GM19452 (cell line): ENCODE measurements at regions not wholly inside any gene's neighbourhood (a gene's known extent, or its start where the extent isn't known, plus 50 kb on each side); places are given as distances from the start of the nearest gene placed in this dataset.
"Not testable (repeated sequence)": the region's sequence is repeated elsewhere in the genome, so short reads cannot be mapped to it uniquely, and the experiment has no call there.

ENCODE experiments used
- ATAC-seq: cut with Tn5 transposase; IDR thresholded peaks from one replicate; pipeline ENCODE4 v1.9.1; 2021; ENCODE audit not compliant: unreplicated experiment

DNA sequence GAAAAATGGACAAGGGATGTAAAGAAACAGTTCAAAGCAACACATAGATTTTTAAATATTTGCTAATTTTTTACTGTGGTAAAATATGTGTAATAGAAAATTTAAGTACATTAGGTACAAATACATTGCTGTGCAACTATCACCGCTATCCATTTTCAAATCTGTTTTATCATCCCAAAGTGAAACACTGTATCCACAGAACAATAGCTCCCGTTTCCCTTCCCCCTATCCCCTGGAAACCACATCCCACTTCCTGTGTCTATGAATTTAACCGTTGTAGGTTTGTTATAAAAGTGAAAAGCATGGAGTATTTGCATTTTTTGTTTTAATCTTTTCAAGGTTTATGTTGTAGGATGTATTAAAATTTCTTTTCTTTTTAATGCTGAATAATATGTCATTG is 152.9 kb upstream of the HSFY1 start:
- not testable (repeated sequence) for ATAC-seq

- ATAC-seq: not testable (repeated sequence)
Measured at GRCh38 chrY:18420846-18421245, 125.7 kb upstream of the HSFY1 start.

GRCh38 chrY:18421457-18421856 is 125.1 kb upstream of the HSFY1 start:
- peak; percentile 58 for ATAC-seq

DNA sequence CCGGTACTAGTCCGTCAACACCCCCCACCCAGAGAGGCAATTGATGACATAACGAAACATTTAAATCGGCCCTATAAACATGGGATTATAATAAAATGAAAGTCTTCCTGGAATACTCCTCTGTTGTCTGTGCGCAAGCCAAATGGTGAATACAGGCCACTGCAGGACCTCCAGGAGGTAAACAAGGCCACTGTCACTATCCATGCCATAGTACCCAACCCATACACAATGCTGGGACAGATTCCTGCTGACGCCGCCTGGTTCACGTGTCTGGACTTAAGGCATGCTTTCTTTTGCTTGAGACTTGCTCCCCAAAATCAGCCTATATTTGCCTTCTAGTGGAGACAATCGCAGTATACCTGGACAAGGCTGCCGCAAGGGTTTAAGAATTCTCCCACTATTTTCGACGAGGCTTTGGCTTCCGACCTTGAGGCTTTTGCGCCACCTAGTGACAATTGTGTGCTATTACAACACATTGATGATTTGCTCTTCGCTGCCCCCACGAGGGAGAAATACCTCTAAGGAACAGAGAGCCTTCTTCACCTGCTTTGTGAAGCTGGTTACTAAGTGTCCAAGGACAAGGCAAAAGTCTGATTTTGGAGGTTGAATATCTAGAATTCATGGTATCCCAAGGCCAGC is 122.4 kb upstream of the HSFY1 start:
- ATAC-seq: not testable (repeated sequence)

- not testable (repeated sequence) for ATAC-seq
Measured at GRCh38 chrY:18433540-18433939, 113.0 kb upstream of the HSFY1 start.

DNA sequence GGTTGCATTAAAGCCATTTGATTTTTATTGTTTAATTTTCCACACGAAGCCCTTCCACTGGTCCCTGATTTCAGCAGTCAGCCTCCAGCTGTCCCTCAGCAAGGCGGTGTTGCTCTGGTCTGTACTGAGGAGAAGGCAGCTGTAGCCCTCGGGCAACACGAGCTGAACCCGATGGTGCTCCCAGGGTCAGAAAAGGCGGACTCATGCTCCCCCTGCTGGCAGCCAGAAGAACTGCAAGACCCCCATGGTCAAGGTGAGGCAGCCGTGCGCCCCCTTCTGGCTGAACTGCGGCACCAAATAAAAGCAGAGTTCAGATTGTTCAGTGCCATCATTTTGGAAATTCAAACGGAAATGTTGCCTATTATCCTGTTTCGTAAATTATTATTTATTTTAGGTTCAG is 100.7 kb upstream of the HSFY1 start:
- peak; percentile 91 for ATAC-seq

DNA sequence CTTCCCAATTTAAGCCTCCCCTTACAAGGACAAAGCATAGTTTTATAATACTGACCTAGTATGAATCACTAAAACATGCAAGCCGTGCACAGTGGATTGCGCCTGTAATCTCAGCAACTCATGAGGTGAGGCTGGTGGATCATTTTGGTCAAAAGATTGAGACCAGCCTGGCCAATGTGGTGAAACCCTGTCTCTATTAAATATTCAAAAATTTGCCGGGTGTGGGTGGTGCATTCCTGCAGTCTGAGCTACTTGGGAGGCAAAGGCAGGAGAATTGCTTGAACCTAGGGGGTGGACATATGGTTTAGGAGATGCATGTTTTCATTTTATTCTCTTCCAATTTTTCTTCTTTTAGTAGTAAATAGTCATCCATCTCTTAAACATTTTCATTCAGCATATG is 93.7 kb upstream of the HSFY1 start:
- not testable (repeated sequence) for ATAC-seq

- ATAC-seq: not testable (repeated sequence)
Measured at GRCh38 chrY:18459136-18459535, 87.4 kb upstream of the HSFY1 start.

- not testable (repeated sequence) for ATAC-seq
Measured at GRCh38 chrY:18461211-18461911, 85.2 kb upstream of the HSFY1 start.

- ATAC-seq: not testable (repeated sequence)
Measured at GRCh38 chrY:18464812-18465211, 81.7 kb upstream of the HSFY1 start.

- ATAC-seq: not testable (repeated sequence)
Measured at GRCh38 chrY:18466661-18467060, 79.9 kb upstream of the HSFY1 start.

- not testable (repeated sequence) for ATAC-seq
Measured at GRCh38 chrY:18483354-18483753, 63.2 kb upstream of the HSFY1 start.
